PC-3 (cell line): ENCODE measurements at regions not wholly inside any gene's neighbourhood (a gene's known extent, or its start where the extent isn't known, plus 50 kb on each side); places are given as distances from the start of the nearest gene placed in this dataset.

Experiments used
- ATAC-seq: fragments of 200-7000 bp; cut with Tn5 transposase; 2 replicates; pipeline ENCODE4 v1.9.1; 2020; ENCODE audit warnings: mild to moderate bottlenecking, moderate library complexity
- BruUV-seq: library from RNA; stranded (reverse); fragments of 400-500 nt; replicated peaks from 2 replicates; lab custom pipeline; 2021; lab: Mats Ljungman, UMichigan
- CTCF ChIA-PET: fragments of 300-600 bp; sonication (Branson Sonifier 250); formaldehyde crosslinking; loops from one replicate; lab custom pipeline; 2022; ENCODE audit warnings: antibody characterized with exemption; lab: Charles Lee
- POLR2A ChIA-PET: fragments of 300-600 bp; sonication (Branson Sonifier 250); formaldehyde crosslinking; loops from one replicate; lab custom pipeline; 2022; ENCODE audit warnings: antibody characterized with exemption; ENCODE audit not compliant: unreplicated experiment; lab: Charles Lee
- DNase-seq: peaks from one replicate; pipeline ENCODE4 v3.0.0-alpha.2; 2015
- H2AFZ ChIP-seq: fragments of 300-600 bp; sonication (generic); 2 replicates; pipeline ENCODE4 v1.6.0; 2016; ENCODE audit warnings: antibody characterized with exemption, low read length
- H3F3A ChIP-seq: fragments of 300-600 bp; sonication (generic); one replicate; pipeline ENCODE4 v1.6.0; 2017; ENCODE audit warnings: antibody characterized with exemption, low read length, control low read depth, mild to moderate bottlenecking; ENCODE audit not compliant: unreplicated experiment
- H3K27ac ChIP-seq: fragments of 300-600 bp; sonication (generic); 2 replicates; pipeline ENCODE4 v1.5.1; 2016; ENCODE audit warnings: mild to moderate bottlenecking, low read length
- H3K27me3 ChIP-seq: fragments of 300-600 bp; sonication (generic); 2 replicates; pipeline ENCODE4 v1.6.1; 2016; ENCODE audit warnings: low read length, mixed read lengths
- H3K36me3 ChIP-seq: fragments of 300-600 bp; sonication (generic); 2 replicates; pipeline ENCODE4 v1.6.1; 2016; ENCODE audit warnings: low read depth, mixed run types, low read length, mixed read lengths
- H3K4me1 ChIP-seq: fragments of 300-600 bp; sonication (generic); 2 replicates; pipeline ENCODE4 v1.5.1; 2016; ENCODE audit warnings: low read length; ENCODE audit not compliant: insufficient read depth
- H3K4me2 ChIP-seq: fragments of 300-600 bp; sonication (generic); 2 replicates; pipeline ENCODE4 v1.6.0; 2016; ENCODE audit warnings: low read length
- H3K4me3 ChIP-seq: fragments of 300-600 bp; sonication (generic); 2 replicates; pipeline ENCODE4 v1.5.1; 2016; ENCODE audit warnings: mild to moderate bottlenecking, low read length, mixed read lengths
- H3K79me2 ChIP-seq: fragments of 300-600 bp; sonication (generic); 2 replicates; pipeline ENCODE4 v1.6.1; 2017; ENCODE audit warnings: low read length, mixed read lengths
- H3K9ac ChIP-seq: fragments of 300-600 bp; sonication (generic); 2 replicates; pipeline ENCODE4 v1.6.0; 2016; ENCODE audit warnings: mild to moderate bottlenecking, low read length
- H3K9me2 ChIP-seq: fragments of 300-600 bp; sonication (generic); replicated peaks from 2 replicates; pipeline ENCODE4 v1.6.1; 2016; ENCODE audit warnings: mixed run types, low read length, mixed read lengths
- H3K9me3 ChIP-seq: fragments of 300-600 bp; sonication (generic); 2 replicates; pipeline ENCODE4 v1.6.1; 2016; ENCODE audit warnings: low read length, mixed read lengths
- H4K20me1 ChIP-seq: fragments of 300-600 bp; sonication (generic); 2 replicates; pipeline ENCODE4 v1.6.1; 2016; ENCODE audit warnings: low read length, mixed read lengths
- CTCF ChIP-seq: fragments of 300-600 bp; sonication (generic); conservative IDR thresholded peaks from 2 replicates; pipeline ENCODE4 v1.5.1; 2017; ENCODE audit warnings: antibody characterized with exemption, low read depth, mild to moderate bottlenecking, low read length
- EZH2 ChIP-seq: fragments of 300-600 bp; sonication (generic); IDR thresholded peaks from one replicate; pipeline ENCODE4 v1.6.1; 2017; ENCODE audit warnings: antibody characterized with exemption, mild to moderate bottlenecking, low read length; ENCODE audit not compliant: unreplicated experiment
- EZH2phosphoT487 ChIP-seq: fragments of 300-600 bp; sonication (generic); IDR thresholded peaks from 2 replicates; pipeline ENCODE4 v1.6.1; 2018; ENCODE audit warnings: mild to moderate bottlenecking, antibody characterized with exemption, low read length, borderline replicate concordance
- intact Hi-C: fragments of 100-400 bp; cut with micrococcal nuclease; formaldehyde crosslinking; loops from 2 replicates; pipeline ENCODE4 v1.9.0; 2023

GRCh38 chr16:51812945-51813344, 661.9 kb upstream of the SALL1 start:
- TF ChIP-seq EZH2, result no peak
- no peak for TF ChIP-seq CTCF
- TF ChIP-seq EZH2phosphoT487, result no peak
- BruUV-seq, result no TSS peak
- H3K4me2 ChIP-seq, result no peak overlapping the region
- no peaks in the 10 kb centered on the region for H3F3A ChIP-seq
- ATAC-seq (no peak), DNase-seq (no peak)
- no peaks in the 10 kb centered on the region for H3K36me3 ChIP-seq
- H3K9me2 ChIP-seq, result no peaks in the 10 kb centered on the region
- H3K9ac ChIP-seq, result no peak overlapping the region
- H3K4me1 ChIP-seq, result no peaks in the 10 kb centered on the region
- H2AFZ ChIP-seq, result no peak overlapping the region
- no peaks in the 10 kb centered on the region for H3K9me3 ChIP-seq
- no peaks in the 10 kb centered on the region for H3K79me2 ChIP-seq
- intact Hi-C loops, result loop anchor here (10.0 kb wide), 1 partner anchor 172 kb away; no protein-coding TSS in a partner anchor
- no peak overlapping the region for H3K27ac ChIP-seq
- no peak overlapping the region for H3K4me3 ChIP-seq
- no peaks in the 10 kb centered on the region for H3K27me3 ChIP-seq
- no peaks in the 10 kb centered on the region for H4K20me1 ChIP-seq
- ChIA-PET POLR2A (no interaction called here), CTCF (no interaction called here)

- intact Hi-C loops, result no loop called here
- no peaks in the 10 kb centered on the region for H3K4me1 ChIP-seq
- H3F3A ChIP-seq, result no peaks in the 10 kb centered on the region
- ChIA-PET CTCF (no interaction called here), POLR2A (no interaction called here)
- H3K27ac ChIP-seq, result no peak overlapping the region
- no peaks in the 10 kb centered on the region for H4K20me1 ChIP-seq
- ATAC-seq (no peak), DNase-seq (no peak)
- no peaks in the 10 kb centered on the region for H3K79me2 ChIP-seq
- no peak overlapping the region for H3K4me2 ChIP-seq
- no TSS peak for BruUV-seq
- H3K4me3 ChIP-seq, result no peak overlapping the region
- H3K9ac ChIP-seq, result no peak overlapping the region
- H3K27me3 ChIP-seq, result no peaks in the 10 kb centered on the region
- H3K36me3 ChIP-seq, result no peaks in the 10 kb centered on the region
- no peak for TF ChIP-seq EZH2phosphoT487
- no peak for TF ChIP-seq CTCF
- no peak for TF ChIP-seq EZH2
- H3K9me2 ChIP-seq, result no peaks in the 10 kb centered on the region
- H2AFZ ChIP-seq, result no peak overlapping the region
- no peaks in the 10 kb centered on the region for H3K9me3 ChIP-seq
Observed at GRCh38 chr16:51807551-51807950, 656.5 kb upstream of the SALL1 start.

- no peaks in the 10 kb centered on the region for H3K9me2 ChIP-seq
- H3K27ac ChIP-seq, result no peak overlapping the region
- no peaks in the 10 kb centered on the region for H3K36me3 ChIP-seq
- DNase-seq (no peak), ATAC-seq (no peak)
- no peaks in the 10 kb centered on the region for H3F3A ChIP-seq
- no peaks in the 10 kb centered on the region for H3K4me1 ChIP-seq
- ChIA-PET POLR2A (no interaction called here), CTCF (no interaction called here)
- intact Hi-C loops, result no loop called here
- H4K20me1 ChIP-seq, result no peaks in the 10 kb centered on the region
- no peaks in the 10 kb centered on the region for H3K27me3 ChIP-seq
- H3K4me3 ChIP-seq, result no peak overlapping the region
- BruUV-seq, result no TSS peak
- H3K4me2 ChIP-seq, result no peak overlapping the region
- no peaks in the 10 kb centered on the region for H3K79me2 ChIP-seq
- H2AFZ ChIP-seq, result no peak overlapping the region
- H3K9ac ChIP-seq, result no peak overlapping the region
- no peak for TF ChIP-seq EZH2
- no peak for TF ChIP-seq CTCF
- TF ChIP-seq EZH2phosphoT487, result no peak
- H3K9me3 ChIP-seq, result no peaks in the 10 kb centered on the region
Observed at GRCh38 chr16:51801635-51802034, 650.6 kb upstream of the SALL1 start.
